Calu3 (cell line): ENCODE measurements at regions not wholly inside any gene's neighbourhood (a gene's known extent, or its start where the extent isn't known, plus 50 kb on each side); places are given as distances from the start of the nearest gene placed in this dataset.

Source experiments
- BruUV-seq: library from RNA; stranded (reverse); fragments of 400-500 nt; replicated peaks from 2 replicates; lab custom pipeline; 2021; lab: Mats Ljungman, UMichigan
- CTCF ChIA-PET: fragments of 300-600 bp; sonication (Branson Sonifier 250); formaldehyde crosslinking; loops from one replicate; lab custom pipeline; 2022; ENCODE audit warnings: antibody characterized with exemption; lab: Charles Lee
- DNase-seq: peaks from one replicate; pipeline ENCODE4 v3.0.0; 2022
- H3K27ac Mint-ChIP-seq: one replicate; pipeline ENCODE4 v1.8.0; 2022; ENCODE audit warnings: mixed read lengths; ENCODE audit not compliant: unreplicated experiment
- H3K27me3 Mint-ChIP-seq: one replicate; pipeline ENCODE4 v1.8.0; 2022; ENCODE audit warnings: mixed read lengths; ENCODE audit not compliant: unreplicated experiment
- H3K36me3 Mint-ChIP-seq: one replicate; pipeline ENCODE4 v1.8.0; 2022; ENCODE audit warnings: mild to moderate bottlenecking, moderate library complexity, mixed read lengths; ENCODE audit not compliant: insufficient read depth, unreplicated experiment
- H3K4me1 Mint-ChIP-seq: one replicate; pipeline ENCODE4 v1.8.0; 2022; ENCODE audit warnings: mild to moderate bottlenecking, low read depth, mixed read lengths; ENCODE audit not compliant: unreplicated experiment
- H3K4me3 Mint-ChIP-seq: one replicate; pipeline ENCODE4 v1.8.0; 2022; ENCODE audit warnings: mild to moderate bottlenecking, low read depth, moderate library complexity, mixed read lengths; ENCODE audit not compliant: unreplicated experiment
- H3K9me3 Mint-ChIP-seq: one replicate; pipeline ENCODE4 v1.8.0; 2022; ENCODE audit warnings: low read depth, mixed read lengths; ENCODE audit not compliant: unreplicated experiment
- intact Hi-C: fragments of 100-400 bp; cut with micrococcal nuclease; formaldehyde crosslinking; loops from one replicate; pipeline ENCODE4 v1.10.0; 2022; ENCODE audit not compliant: unreplicated experiment
- TF ChIP-seq, protein P1 (sequence below): fragments of 200-600 bp; IDR thresholded peaks from one replicate; pipeline ENCODE4 v1.8.0; 2022; ENCODE audit warnings: antibody characterized with exemption; ENCODE audit not compliant: unreplicated experiment

DNA sequence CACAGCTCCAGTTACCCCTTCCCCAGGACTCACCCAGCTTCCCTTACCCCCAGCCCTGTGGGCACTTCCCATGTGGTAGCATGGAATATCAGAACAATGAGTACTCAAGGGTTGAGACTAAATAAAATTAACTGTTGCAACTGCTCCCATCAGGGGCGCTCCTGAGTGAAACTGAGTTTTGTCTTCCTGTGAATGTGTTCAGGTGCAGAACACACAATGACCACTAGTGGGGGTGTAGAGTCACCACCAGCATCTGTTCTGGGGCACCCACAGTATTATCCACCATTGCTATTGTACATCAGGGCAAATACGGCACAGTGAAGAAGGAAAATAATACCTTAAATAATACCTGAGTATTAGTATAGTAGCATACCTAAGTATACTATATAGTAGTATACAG lies 689.7 kb downstream of the TBC1D22A start:
- BruUV-seq, result no TSS peak
- H3K9me3 Mint-ChIP-seq, result peaks cover 2% of the 10 kb centered on the region
- TF ChIP-seq, protein P1, sequence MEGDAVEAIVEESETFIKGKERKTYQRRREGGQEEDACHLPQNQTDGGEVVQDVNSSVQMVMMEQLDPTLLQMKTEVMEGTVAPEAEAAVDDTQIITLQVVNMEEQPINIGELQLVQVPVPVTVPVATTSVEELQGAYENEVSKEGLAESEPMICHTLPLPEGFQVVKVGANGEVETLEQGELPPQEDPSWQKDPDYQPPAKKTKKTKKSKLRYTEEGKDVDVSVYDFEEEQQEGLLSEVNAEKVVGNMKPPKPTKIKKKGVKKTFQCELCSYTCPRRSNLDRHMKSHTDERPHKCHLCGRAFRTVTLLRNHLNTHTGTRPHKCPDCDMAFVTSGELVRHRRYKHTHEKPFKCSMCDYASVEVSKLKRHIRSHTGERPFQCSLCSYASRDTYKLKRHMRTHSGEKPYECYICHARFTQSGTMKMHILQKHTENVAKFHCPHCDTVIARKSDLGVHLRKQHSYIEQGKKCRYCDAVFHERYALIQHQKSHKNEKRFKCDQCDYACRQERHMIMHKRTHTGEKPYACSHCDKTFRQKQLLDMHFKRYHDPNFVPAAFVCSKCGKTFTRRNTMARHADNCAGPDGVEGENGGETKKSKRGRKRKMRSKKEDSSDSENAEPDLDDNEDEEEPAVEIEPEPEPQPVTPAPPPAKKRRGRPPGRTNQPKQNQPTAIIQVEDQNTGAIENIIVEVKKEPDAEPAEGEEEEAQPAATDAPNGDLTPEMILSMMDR, result no peak
- H3K4me1 Mint-ChIP-seq, result no peaks in the 10 kb centered on the region
- H3K36me3 Mint-ChIP-seq, result no peaks in the 10 kb centered on the region
- intact Hi-C loops, result no loop called here
- no peak overlapping the region for H3K27ac Mint-ChIP-seq
- H3K4me3 Mint-ChIP-seq, result no peak overlapping the region
- CTCF ChIA-PET, result no interaction called here
- no peaks in the 10 kb centered on the region for H3K27me3 Mint-ChIP-seq
- DNase-seq, result no peak

DNA sequence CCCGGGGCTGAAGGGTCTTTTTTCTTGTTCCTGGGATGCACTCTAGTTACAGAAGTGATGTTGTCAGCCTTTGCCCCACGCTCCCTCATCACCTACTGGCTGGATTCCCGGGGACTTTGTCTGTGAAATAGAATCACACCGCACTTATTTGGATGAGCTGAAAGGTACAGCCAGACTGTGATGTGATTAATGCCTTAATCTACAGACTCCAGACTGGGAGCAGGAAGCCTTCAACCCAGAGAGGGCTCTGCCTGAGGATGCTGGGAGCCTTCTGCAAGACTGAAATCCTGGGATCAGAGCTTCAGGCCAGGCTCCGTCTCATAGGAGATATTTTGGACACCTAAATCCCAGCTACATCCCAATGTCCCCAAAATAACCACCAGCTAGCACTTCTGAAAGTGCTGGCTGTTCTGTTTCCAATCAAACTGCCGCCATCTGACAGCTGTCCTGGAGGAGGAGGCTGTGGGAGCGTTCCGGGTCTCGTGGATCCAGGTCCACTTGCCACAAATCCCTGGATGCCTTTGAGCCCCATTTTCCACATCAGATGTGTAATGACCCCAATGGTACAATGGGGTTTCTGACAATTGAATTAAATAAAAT lies 688.5 kb downstream of the TBC1D22A start:
- Mint-ChIP-seq H3K9me3 (peaks cover 5% of the 10 kb centered on the region), H3K4me1 (no peaks in the 10 kb centered on the region), H3K36me3 (no peaks in the 10 kb centered on the region), H3K27ac (no peak overlapping the region), H3K27me3 (no peaks in the 10 kb centered on the region), H3K4me3 (no peak overlapping the region)
- CTCF ChIA-PET, result no interaction called here
- DNase-seq, result no peak
- intact Hi-C loops, result no loop called here
- BruUV-seq, result no TSS peak
- TF ChIP-seq, protein P1, result no peak

DNA sequence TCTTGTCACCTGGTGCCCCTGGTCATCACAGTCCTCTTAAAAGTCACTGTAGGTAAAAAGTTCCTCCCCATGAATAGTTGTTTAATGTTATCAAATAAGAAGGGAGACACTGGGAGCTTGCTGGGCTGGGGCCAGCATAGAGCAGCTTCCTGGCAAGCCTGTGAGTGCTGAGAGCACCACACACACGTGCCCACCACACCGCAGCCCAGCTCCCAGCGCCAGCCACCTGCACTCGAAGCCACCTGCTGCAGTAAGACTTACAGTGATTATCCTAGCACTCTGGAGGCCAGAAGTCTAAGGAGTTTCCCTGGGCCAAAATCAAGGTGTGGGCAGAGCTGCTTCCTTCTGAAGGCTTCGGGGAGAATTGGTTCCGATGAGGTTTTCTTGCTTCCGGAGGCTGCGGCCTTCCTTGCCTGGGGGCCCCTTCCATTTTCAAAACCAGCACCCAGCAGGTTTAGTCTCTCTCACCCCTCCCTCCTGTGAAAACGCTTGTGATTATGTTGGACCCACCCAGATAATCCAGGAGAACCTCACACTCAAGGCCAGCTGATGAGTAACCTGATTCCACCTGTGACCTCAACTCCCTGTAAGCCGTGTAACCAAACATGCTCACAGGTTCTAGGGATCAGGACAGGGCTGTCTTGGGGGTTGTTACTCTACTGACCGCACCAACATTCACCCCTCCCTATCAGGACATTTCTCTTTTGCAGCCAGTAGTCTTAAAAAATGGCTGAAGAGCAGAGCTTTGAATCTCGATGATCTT lies 687.2 kb downstream of the TBC1D22A start:
- intact Hi-C loops, result no loop called here
- no peak for DNase-seq
- Mint-ChIP-seq H3K4me3 (no peak overlapping the region), H3K36me3 (no peaks in the 10 kb centered on the region), H3K9me3 (peaks cover 10% of the 10 kb centered on the region), H3K4me1 (no peaks in the 10 kb centered on the region), H3K27ac (no peak overlapping the region), H3K27me3 (no peaks in the 10 kb centered on the region)
- no TSS peak for BruUV-seq
- TF ChIP-seq, protein P1, result no peak
- CTCF ChIA-PET, result no interaction called here

DNA sequence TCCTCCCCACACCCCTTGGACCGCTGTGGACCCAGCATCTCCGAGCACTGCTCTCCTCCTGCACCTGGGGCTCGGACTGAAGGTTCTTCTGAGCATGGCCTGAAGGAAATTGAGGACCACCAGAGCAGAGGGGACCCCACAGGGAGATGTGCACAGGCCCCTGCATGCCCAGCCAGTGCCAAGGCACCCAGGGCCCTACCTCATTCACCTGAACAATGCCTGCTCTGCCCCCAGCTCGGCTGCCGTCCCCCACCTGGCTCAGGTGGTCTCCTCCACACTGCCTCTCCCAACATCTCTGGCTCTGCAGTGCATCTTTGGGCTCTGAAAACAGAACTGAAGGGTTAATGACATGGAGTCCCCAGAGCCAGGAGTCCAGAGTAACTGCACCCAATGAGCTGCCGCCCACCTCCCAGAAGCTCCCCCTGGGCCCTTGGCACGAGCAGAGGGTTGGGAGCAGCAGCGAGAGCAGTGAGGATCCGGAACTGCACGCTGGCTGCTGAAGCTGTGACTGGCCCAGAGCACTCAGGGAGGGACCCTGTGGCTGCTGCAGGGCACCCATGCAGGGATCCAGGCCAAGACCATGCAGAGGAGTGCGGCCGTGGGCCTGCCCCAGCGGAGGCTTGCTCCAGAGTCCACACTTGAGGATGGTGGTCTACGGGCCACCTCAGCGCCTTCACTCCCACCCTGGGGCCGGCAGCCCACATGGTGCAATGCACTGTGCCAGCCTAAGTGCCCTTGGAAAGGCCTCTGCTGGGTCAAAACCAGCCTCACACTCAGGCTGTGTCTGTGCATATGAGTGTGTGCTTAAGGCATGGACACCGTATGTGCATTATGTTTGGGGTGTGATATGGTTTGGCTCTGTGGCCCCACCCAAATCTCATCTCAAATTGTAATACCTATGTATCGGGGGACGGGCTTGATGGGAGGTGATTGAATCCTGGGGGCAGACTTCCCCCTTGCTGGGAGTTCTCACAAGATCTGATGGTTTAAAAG lies 686.1 kb downstream of the TBC1D22A start:
- Mint-ChIP-seq H3K4me1 (no peaks in the 10 kb centered on the region), H3K9me3 (peaks cover 10% of the 10 kb centered on the region), H3K4me3 (no peak overlapping the region), H3K27me3 (no peaks in the 10 kb centered on the region), H3K27ac (no peak overlapping the region), H3K36me3 (no peaks in the 10 kb centered on the region)
- TF ChIP-seq, protein P1, result no peak
- no peak for DNase-seq
- CTCF ChIA-PET, result no interaction called here
- intact Hi-C loops, result no loop called here
- BruUV-seq, result no TSS peak
